NT2/D1 (cell line): ENCODE measurements at regions not wholly inside any gene's neighbourhood (a gene's known extent, or its start where the extent isn't known, plus 50 kb on each side); places are given as distances from the start of the nearest gene placed in this dataset.

Source experiments
- YY1 ChIP-seq: IDR thresholded peaks from 2 replicates; pipeline ENCODE4 v1.6.1; 2011; ENCODE audit not compliant: insufficient read length, insufficient read depth
- ZNF274 ChIP-seq: IDR thresholded peaks from 2 replicates; pipeline ENCODE4 v1.6.1; 2011; ENCODE audit warnings: mild to moderate bottlenecking, low read depth, low read length

GRCh38 chr1:99544328-99544727 lies 101.6 kb upstream of the PALMD start:
- TF ChIP-seq YY1 = no peak
- TF ChIP-seq ZNF274 = no peak
